DMS153 (cell line): ENCODE measurements at regions not wholly inside any gene's neighbourhood (a gene's known extent, or its start where the extent isn't known, plus 50 kb on each side); places are given as distances from the start of the nearest gene placed in this dataset.
"Not testable (repeated sequence)": the region's sequence is repeated elsewhere in the genome, so short reads cannot be mapped to it uniquely, and the experiment has no call there.

Experiments used
- DNase-seq: peaks from one replicate; lab custom pipeline; 2025; lab: John Stamatoyannopoulos, UW

DNA sequence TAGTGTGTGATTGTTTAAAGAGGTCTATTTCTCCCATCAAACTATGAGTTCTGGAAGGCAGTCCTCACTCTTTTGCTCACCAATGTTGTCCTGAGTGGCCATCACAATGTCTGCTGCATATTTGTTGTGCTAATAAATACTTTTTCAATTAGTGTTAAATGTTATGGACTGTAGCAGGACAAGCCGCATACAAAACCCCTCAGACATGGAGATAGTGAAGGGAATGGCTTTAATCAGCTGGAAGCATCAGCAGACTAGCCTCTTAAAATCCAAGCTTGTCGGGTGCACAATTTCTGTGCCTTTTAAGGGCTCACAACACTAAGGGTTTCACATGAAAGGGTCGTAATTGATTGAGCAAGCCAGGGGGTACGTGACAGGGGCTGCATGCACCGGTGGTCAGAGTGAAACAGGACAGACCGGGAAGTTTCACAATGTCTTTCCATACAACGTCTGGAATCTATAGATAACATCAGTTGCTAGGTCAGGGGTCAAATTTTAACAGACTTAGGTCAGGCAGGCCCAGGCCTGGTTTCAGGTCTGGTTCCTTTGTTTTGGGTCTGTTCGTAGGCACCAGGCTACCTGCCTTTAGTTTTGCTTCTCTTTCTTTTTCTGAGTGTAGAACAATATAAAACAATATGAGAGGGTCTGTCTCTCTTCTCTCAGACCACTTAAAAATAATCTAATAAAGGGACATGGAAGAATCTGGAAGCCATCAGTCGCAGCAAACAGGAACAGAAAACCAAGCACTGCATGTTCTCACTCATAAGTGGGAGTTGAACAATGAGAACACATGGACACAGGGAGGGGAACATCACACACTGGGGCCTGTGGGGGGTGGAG, 327.6 kb upstream of the HTR1E start:
- DNase-seq = no peak

GRCh38 chr6:86603364-86603763, 334.0 kb upstream of the HTR1E start:
- DNase-seq = not testable (repeated sequence)

DNA sequence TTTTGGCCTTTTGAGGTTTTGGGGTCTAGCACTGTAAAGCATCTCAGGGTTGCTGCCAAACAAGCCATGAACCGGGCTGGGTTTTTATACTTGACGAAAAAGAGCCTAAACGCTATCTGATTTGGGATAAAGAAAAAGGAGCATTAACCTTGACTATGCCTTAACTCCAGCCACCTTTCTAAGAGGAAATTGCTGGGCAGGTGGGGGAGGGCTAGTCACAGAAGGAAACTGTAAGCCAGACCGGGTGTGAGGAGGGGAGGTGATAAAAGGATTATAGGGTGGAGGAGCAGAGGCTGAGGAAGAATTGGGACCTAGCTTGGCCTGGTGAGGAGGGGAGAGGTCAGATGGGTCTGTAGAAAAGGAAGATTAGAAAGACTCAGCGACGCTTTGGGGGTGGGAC, 335.2 kb upstream of the HTR1E start:
- not testable (repeated sequence) for DNase-seq

DNA sequence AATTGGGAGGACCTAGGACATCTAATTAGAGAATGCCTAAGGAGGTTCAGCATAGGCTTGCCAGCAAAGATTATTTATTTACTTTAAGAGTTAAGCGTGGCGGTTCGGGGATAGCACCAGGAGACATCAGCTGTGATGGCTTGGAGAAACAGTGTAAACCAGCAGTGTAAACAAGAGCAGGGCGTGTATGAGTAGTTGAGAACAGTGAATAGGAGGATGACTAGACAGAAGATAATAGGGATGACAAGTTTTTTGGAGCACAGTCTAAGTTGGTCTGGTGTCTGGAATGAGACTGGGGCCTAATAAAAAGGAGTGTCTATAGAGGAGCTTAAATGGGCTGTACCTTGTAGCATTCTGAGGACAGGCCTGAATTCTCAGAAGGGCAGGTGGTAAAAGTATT, 338.4 kb upstream of the HTR1E start:
- DNase-seq = not testable (repeated sequence)

GRCh38 chr6:86595641-86596040, 341.7 kb upstream of the HTR1E start:
- no peak for DNase-seq

GRCh38 chr6:86586195-86586594, 351.1 kb upstream of the HTR1E start:
- no peak for DNase-seq

GRCh38 chr6:86581833-86582232, 355.5 kb upstream of the HTR1E start:
- DNase-seq = no peak

DNA sequence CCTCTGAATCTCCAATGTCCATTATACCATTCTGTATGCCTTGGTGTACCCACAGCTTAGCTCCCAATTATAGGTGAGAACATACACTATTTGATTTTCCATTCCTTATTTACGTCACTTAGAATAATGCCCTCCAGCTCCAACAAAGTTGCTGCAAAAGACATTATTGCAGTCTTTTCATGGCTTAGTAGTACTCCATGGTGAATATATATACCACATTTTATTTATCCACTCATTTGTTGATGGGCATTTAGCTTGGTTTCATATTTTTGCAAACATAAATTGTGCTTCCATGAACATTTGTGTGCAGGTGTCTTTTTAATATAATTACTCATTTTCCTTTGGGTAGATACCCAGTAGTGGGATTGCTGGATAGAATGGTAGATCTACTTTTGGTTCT, 374.1 kb upstream of the HTR1E start:
- no peak for DNase-seq

DNA sequence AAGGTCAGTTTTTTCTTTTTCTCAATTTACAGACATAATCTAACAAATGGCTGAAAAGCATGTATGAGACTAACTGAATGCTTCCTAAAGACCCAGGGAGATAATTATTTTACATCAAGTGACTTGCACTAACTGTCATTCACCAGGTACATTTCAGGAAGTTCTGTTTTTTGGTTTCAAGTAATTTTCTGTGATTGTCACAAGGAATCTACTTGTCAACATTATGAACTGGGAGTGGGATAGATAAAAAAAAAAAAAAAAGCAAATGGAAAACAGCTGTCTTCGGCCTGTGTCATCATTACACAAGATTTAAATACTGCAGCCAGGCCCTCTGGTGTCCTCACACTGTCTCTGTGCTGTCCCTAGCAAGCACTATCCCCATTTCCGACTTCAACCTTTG, 379.0 kb upstream of the HTR1E start:
- no peak for DNase-seq

GRCh38 chr6:86537292-86537861, 400.0 kb upstream of the HTR1E start:
- no peak for DNase-seq

- DNase-seq = no peak
Observed at GRCh38 chr6:86536121-86536520, 401.2 kb upstream of the HTR1E start.

GRCh38 chr6:86535100-86535499, 402.2 kb upstream of the HTR1E start:
- no peak for DNase-seq

- no peak for DNase-seq
Observed at GRCh38 chr6:86529635-86530034, 407.7 kb upstream of the HTR1E start.

- no peak for DNase-seq
Observed at GRCh38 chr6:86526238-86526637, 411.1 kb upstream of the HTR1E start.

- no peak for DNase-seq
Observed at GRCh38 chr6:86516087-86516486, 421.2 kb upstream of the HTR1E start.

GRCh38 chr6:86511962-86512361, 425.4 kb upstream of the HTR1E start:
- no peak for DNase-seq

DNA sequence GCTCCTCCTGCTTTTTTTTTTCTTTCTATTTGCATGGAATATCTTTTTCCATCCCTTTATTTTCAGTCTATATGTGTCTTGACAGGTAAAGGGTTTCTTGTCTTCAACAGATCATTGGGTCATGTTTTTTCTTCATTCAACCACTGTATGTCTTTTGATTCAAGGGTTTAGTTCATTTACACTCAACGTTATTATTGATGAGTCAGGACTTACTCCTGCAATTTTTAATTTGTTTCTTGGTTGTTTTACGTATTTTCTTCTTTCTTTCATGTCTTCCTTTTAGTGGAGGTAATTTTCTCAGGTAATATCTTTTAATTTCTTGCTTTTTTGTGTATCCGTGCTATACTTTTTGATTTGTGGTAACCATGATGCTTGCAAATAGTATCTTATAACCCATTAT, 429.1 kb upstream of the HTR1E start:
- no peak for DNase-seq

GRCh38 chr6:86502497-86502896, 434.8 kb upstream of the HTR1E start:
- DNase-seq = no peak

DNA sequence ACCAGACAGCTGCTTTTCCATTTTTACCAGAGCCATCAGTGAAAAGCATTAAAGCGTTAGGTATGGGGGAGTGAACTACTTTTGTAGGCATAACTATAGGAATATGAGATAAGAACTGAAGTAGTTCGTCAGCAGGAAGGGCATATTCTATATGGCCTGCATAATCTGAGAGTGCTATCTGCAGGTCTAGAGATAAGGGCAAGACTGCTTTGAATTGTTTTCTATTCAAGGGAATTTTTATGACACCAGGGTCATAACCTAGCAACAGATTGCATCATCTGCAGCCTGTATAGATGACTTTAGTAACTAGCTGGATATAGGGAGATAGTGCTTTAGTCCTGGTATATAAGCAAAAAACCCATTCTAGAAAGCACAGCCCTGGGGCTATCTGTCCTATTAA, 437.3 kb upstream of the HTR1E start:
- DNase-seq = no peak

DNA sequence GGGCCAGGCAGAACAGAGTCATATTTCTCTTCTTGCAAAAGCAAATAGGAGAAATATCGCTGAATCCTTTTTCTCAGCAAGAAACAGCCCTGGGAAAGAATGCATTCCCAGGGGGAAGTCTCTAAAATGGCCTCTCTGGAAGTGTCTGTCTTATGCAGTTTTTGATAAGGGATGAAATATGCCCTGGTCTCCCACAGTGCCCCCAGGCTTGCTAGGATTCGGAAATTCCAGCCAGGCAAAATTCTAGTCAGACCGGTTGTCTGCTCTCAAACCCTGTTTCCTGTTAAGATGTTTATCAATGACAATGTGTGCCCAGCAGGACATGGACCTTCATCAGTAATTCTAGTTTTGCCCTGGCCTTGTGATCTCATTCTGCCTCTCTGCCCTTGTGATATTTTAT, 448.3 kb upstream of the HTR1E start:
- not testable (repeated sequence) for DNase-seq

GRCh38 chr6:86487660-86488221, 449.6 kb upstream of the HTR1E start:
- DNase-seq = no peak

- not testable (repeated sequence) for DNase-seq
Observed at GRCh38 chr6:86478316-86478715, 459.0 kb upstream of the HTR1E start.

DNA sequence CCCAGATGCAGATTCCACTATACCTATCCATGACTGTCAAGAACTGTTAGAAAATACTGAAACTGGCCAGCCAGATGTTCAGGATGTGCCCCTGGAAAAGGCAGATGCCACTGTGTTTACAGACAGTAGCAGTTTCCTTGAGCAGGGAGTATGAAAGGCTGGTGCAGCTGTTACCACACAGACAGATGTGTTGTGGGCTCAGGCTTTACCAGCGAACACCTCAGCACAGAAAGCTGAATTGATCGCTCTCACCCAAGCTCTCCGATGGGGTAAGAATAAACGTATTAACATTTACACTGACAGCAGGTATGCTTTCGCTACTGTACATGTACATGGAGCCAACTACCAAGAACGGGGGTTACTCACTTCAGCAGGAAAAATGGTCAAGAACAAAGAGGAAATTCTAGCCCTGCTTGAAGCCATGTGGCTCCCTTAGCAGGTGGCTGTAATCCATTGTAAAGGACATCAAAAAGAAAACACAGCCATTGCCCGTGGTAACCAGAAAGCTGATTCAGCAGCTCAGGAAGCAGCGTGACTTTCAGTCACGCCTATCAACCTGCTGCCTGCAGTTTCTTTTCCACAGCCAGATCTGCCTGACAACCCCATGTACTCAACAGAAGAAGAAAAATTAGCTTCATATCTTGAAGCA, 459.7 kb upstream of the HTR1E start:
- DNase-seq = peak; percentile 39
